ENCODE measurements at regions not wholly inside any gene's neighbourhood (a gene's known extent, or its start where the extent isn't known, plus 50 kb on each side); places are given as distances from the start of the nearest gene placed in this dataset.

GRCh38 chr18:27415495-27415894 is 230.4 kb upstream of the CHST9 start:
- DNase-seq, result no peak
- H3K4me3 Mint-ChIP-seq, result no peak overlapping the region
- TF ChIP-seq CTCF (IDR thresholded peaks at IDR 0.05), result no peak
- no peak for ATAC-seq
- no peaks in the 10 kb centered on the region for H3K4me1 Mint-ChIP-seq (ENCODE audit: low read depth)
- peaks cover 2% of the 10 kb centered on the region for H3K9me3 Mint-ChIP-seq
- no peak overlapping the region for H3K27ac Mint-ChIP-seq
- ChIA-PET POLR2A (no interaction called here), CTCF (no interaction called here)
- intact Hi-C loops (cut with micrococcal nuclease), result no loop called here
- H3K36me3 Mint-ChIP-seq (ENCODE audit: low read depth), result no peaks in the 10 kb centered on the region
- no peaks in the 10 kb centered on the region for H3K27me3 Mint-ChIP-seq

GRCh38 chr18:27414682-27415081 is 229.6 kb upstream of the CHST9 start:
- POLR2A ChIA-PET, result no interaction called here
- H3K27me3 Mint-ChIP-seq, result no peaks in the 10 kb centered on the region
- H3K27ac Mint-ChIP-seq, result no peak overlapping the region
- ATAC-seq (no peak), DNase-seq (no peak)
- intact Hi-C loops (cut with micrococcal nuclease), result no loop called here
- H3K36me3 Mint-ChIP-seq (ENCODE audit: low read depth), result no peaks in the 10 kb centered on the region
- CTCF ChIA-PET, result no interaction called here
- no peak overlapping the region for H3K4me3 Mint-ChIP-seq
- peaks cover 2% of the 10 kb centered on the region for H3K9me3 Mint-ChIP-seq
- TF ChIP-seq CTCF (IDR thresholded peaks at IDR 0.05), result no peak
- no peaks in the 10 kb centered on the region for H3K4me1 Mint-ChIP-seq (ENCODE audit: low read depth)

- DNase-seq (no peak), ATAC-seq (no peak)
- H3K27ac Mint-ChIP-seq, result no peak overlapping the region
- ChIA-PET CTCF (no interaction called here), POLR2A (no interaction called here)
- TF ChIP-seq CTCF (IDR thresholded peaks at IDR 0.05), result no peak
- intact Hi-C loops (cut with micrococcal nuclease), result no loop called here
- H3K27me3 Mint-ChIP-seq, result no peaks in the 10 kb centered on the region
- H3K4me3 Mint-ChIP-seq, result no peak overlapping the region
- H3K36me3 Mint-ChIP-seq (ENCODE audit: low read depth), result no peaks in the 10 kb centered on the region
- peaks cover 2% of the 10 kb centered on the region for H3K9me3 Mint-ChIP-seq
- no peaks in the 10 kb centered on the region for H3K4me1 Mint-ChIP-seq (ENCODE audit: low read depth)
These were observed 228.6 kb upstream of the CHST9 start for GRCh38 chr18:27413495-27414401.

- Mint-ChIP-seq H3K27me3 (no peaks in the 10 kb centered on the region), H3K4me1 (ENCODE audit: low read depth) (no peaks in the 10 kb centered on the region), H3K36me3 (ENCODE audit: low read depth) (no peaks in the 10 kb centered on the region), H3K4me3 (no peak overlapping the region), H3K9me3 (peaks cover 5% of the 10 kb centered on the region), H3K27ac (no peak overlapping the region)
- ATAC-seq (no peak), DNase-seq (no peak)
- CTCF ChIA-PET, result no interaction called here
- intact Hi-C loops (cut with micrococcal nuclease), result no loop called here
- no peak for TF ChIP-seq CTCF (IDR thresholded peaks at IDR 0.05)
- POLR2A ChIA-PET, result no interaction called here
These were observed 227.4 kb upstream of the CHST9 start for GRCh38 chr18:27412556-27412955.

GRCh38 chr18:27411911-27412310 is 226.8 kb upstream of the CHST9 start:
- POLR2A ChIA-PET, result interaction anchor here (0.6 kb wide), 1 partner anchor 9 kb away, joined by 3 read pairs; no protein-coding TSS in a partner anchor
- DNase-seq (no peak), ATAC-seq (no peak)
- Mint-ChIP-seq H3K27ac (no peak overlapping the region), H3K4me1 (ENCODE audit: low read depth) (no peaks in the 10 kb centered on the region), H3K27me3 (no peaks in the 10 kb centered on the region), H3K4me3 (no peak overlapping the region), H3K36me3 (ENCODE audit: low read depth) (no peaks in the 10 kb centered on the region), H3K9me3 (peaks cover 7% of the 10 kb centered on the region)
- CTCF ChIA-PET, result no interaction called here
- no peak for TF ChIP-seq CTCF (IDR thresholded peaks at IDR 0.05)
- intact Hi-C loops (cut with micrococcal nuclease), result no loop called here

Data from activated CD8-positive, alpha-beta T cell treated with anti-CD3 and anti-CD28 coated beads for 36 hours (primary cell).